HG03060 (cell line): ENCODE measurements at regions not wholly inside any gene's neighbourhood (a gene's known extent, or its start where the extent isn't known, plus 50 kb on each side); places are given as distances from the start of the nearest gene placed in this dataset.

Experiments
- ATAC-seq: cut with Tn5 transposase; IDR thresholded peaks from one replicate; pipeline ENCODE4 v1.9.1; 2021; ENCODE audit warnings: low read depth, moderate number of reproducible peaks; ENCODE audit not compliant: unreplicated experiment

GRCh38 chr6:15996030-15996429, 132.9 kb upstream of the MYLIP start:
- ATAC-seq: no peak

GRCh38 chr6:15995493-15995892, 133.4 kb upstream of the MYLIP start:
- ATAC-seq: no peak

- ATAC-seq: no peak
These were observed 133.9 kb upstream of the MYLIP start for GRCh38 chr6:15994814-15995459.

GRCh38 chr6:15993716-15994228, 135.1 kb upstream of the MYLIP start:
- no peak for ATAC-seq

GRCh38 chr6:15990179-15990578, 138.7 kb upstream of the MYLIP start:
- ATAC-seq: no peak

GRCh38 chr6:15989397-15989796, 139.5 kb upstream of the MYLIP start:
- ATAC-seq: no peak

GRCh38 chr6:15987569-15987968, 141.3 kb upstream of the MYLIP start:
- ATAC-seq: no peak

- ATAC-seq: no peak
These were observed 142.8 kb upstream of the MYLIP start for GRCh38 chr6:15986027-15986629.

- no peak for ATAC-seq
These were observed 143.4 kb upstream of the MYLIP start for GRCh38 chr6:15985379-15985959.

- no peak for ATAC-seq
These were observed 146.9 kb upstream of the MYLIP start for GRCh38 chr6:15981956-15982355.

- no peak for ATAC-seq
These were observed 148.1 kb upstream of the MYLIP start for GRCh38 chr6:15980801-15981200.

GRCh38 chr6:15978426-15978825, 150.5 kb upstream of the MYLIP start:
- no peak for ATAC-seq

- no peak for ATAC-seq
These were observed 151.8 kb upstream of the MYLIP start for GRCh38 chr6:15977050-15977449.

GRCh38 chr6:15974817-15975216, 154.1 kb upstream of the MYLIP start:
- ATAC-seq: no peak

- no peak for ATAC-seq
These were observed 158.4 kb upstream of the MYLIP start for GRCh38 chr6:15970517-15970916.

GRCh38 chr6:15969236-15969778, 159.6 kb upstream of the MYLIP start:
- ATAC-seq: no peak

GRCh38 chr6:15968519-15968918, 160.4 kb upstream of the MYLIP start:
- ATAC-seq: no peak

GRCh38 chr6:15966000-15966520, 162.8 kb upstream of the MYLIP start:
- no peak for ATAC-seq

GRCh38 chr6:15962449-15962764, 166.5 kb upstream of the MYLIP start:
- no peak for ATAC-seq

GRCh38 chr6:15961635-15962448, 167.0 kb upstream of the MYLIP start:
- ATAC-seq: no peak
